HL-60 (cell line): ENCODE measurements at regions not wholly inside any gene's neighbourhood (a gene's known extent, or its start where the extent isn't known, plus 50 kb on each side); places are given as distances from the start of the nearest gene placed in this dataset.
"Not testable (repeated sequence)": the region's sequence is repeated elsewhere in the genome, so short reads cannot be mapped to it uniquely, and the experiment has no call there.

Experiments
- DNase-seq, 2 experiments: peaks; one replicate each; pipeline ENCODE4 v3.0.0-alpha.2; 2010 to 2020; ENCODE audit warnings: low read depth in 1 of 2, low spot score in 1 of 2
- H3K27ac ChIP-seq: fragments of 250-450 bp; sonication (Bioruptor Pico); replicated peaks from 2 replicates; pipeline ENCODE4 v1.5.1; 2020; ENCODE audit warnings: mild to moderate bottlenecking, moderate library complexity
- H3K27me3 ChIP-seq: fragments of 250-450 bp; sonication (Bioruptor Pico); 2 replicates; pipeline ENCODE4 v1.5.1; 2021; ENCODE audit warnings: mild to moderate bottlenecking, moderate library complexity; ENCODE audit not compliant: insufficient read depth, poor library complexity, severe bottlenecking
- H3K4me3 ChIP-seq: replicated peaks from 2 replicates; pipeline ENCODE4 v1.5.1; 2011; ENCODE audit warnings: mild to moderate bottlenecking, control low read depth, low read length; ENCODE audit not compliant: insufficient read depth
- CTCF ChIP-seq: IDR thresholded peaks from one replicate; pipeline ENCODE4 v1.5.1; 2011; ENCODE audit warnings: low read length, control low read depth, inconsistent platforms; ENCODE audit not compliant: insufficient read depth
- GABPA ChIP-seq: IDR thresholded peaks from 2 replicates; pipeline ENCODE4 v1.6.1; 2012; ENCODE audit warnings: low read depth
- POLR2AphosphoS5 ChIP-seq: IDR thresholded peaks from 2 replicates; pipeline ENCODE4 v1.6.1; 2012; ENCODE audit warnings: low read depth
- REST ChIP-seq: IDR thresholded peaks from 2 replicates; pipeline ENCODE4 v1.6.1; 2012; ENCODE audit warnings: low read depth; ENCODE audit not compliant: insufficient replicate concordance
- SPI1 ChIP-seq: IDR thresholded peaks from 2 replicates; pipeline ENCODE4 v1.6.1; 2012; ENCODE audit warnings: low read depth, mild to moderate bottlenecking, borderline replicate concordance

- TF ChIP-seq POLR2AphosphoS5, result no peak
- TF ChIP-seq CTCF, result no peak
- TF ChIP-seq SPI1, result no peak
- TF ChIP-seq REST, result no peak
- TF ChIP-seq GABPA, result no peak
- H3K4me3 ChIP-seq, result no peak overlapping the region
- no peak overlapping the region for H3K27ac ChIP-seq
- no peak for DNase-seq
- no peaks in the 10 kb centered on the region for H3K27me3 ChIP-seq
These were observed 195.5 kb upstream of the FBXL4 start for GRCh38 chr6:99143108-99143861.

- DNase-seq, H3K27ac ChIP-seq, H3K4me3 ChIP-seq, H3K27me3 ChIP-seq: not testable (repeated sequence)
These were observed 194.2 kb upstream of the FBXL4 start for GRCh38 chr6:99141906-99142305.

- no peak for DNase-seq
- no peak for TF ChIP-seq GABPA
- no peak for TF ChIP-seq CTCF
- TF ChIP-seq REST, result no peak
- no peak for TF ChIP-seq POLR2AphosphoS5
- TF ChIP-seq SPI1, result no peak
These were observed 190.7 kb upstream of the FBXL4 start for GRCh38 chr6:99138445-99138844.

GRCh38 chr6:99137314-99137713 is 189.6 kb upstream of the FBXL4 start:
- no peak overlapping the region for H3K27ac ChIP-seq
- no peak overlapping the region for H3K4me3 ChIP-seq
- no peak for DNase-seq
- no peaks in the 10 kb centered on the region for H3K27me3 ChIP-seq
- TF ChIP-seq REST, result no peak
- no peak for TF ChIP-seq GABPA
- TF ChIP-seq CTCF, result no peak
- TF ChIP-seq POLR2AphosphoS5, result no peak
- TF ChIP-seq SPI1, result no peak

More at GRCh38 chr6:99138445-99138844, 190.7 kb upstream of the FBXL4 start:
- Histone ChIP-seq H3K27ac (no peak overlapping the region), H3K27me3 (no peaks in the 10 kb centered on the region), H3K4me3 (no peak overlapping the region)
